Chondrocyte (in vitro differentiated cells): ENCODE measurements at regions not wholly inside any gene's neighbourhood (a gene's known extent, or its start where the extent isn't known, plus 50 kb on each side); places are given as distances from the start of the nearest gene placed in this dataset.

Source experiments
- DNase-seq: peaks from one replicate; pipeline ENCODE4 v3.0.0; 2021; ENCODE audit warnings: mixed read lengths, low spot score
- H3K27ac Mint-ChIP-seq: one replicate; pipeline ENCODE4 v1.8.0; 2021; ENCODE audit warnings: mild to moderate bottlenecking, moderate library complexity, mixed read lengths; ENCODE audit not compliant: unreplicated experiment
- H3K27me3 Mint-ChIP-seq: 2 replicates; pipeline ENCODE4 v1.8.0; 2021; ENCODE audit warnings: low read depth, mixed read lengths
- H3K36me3 Mint-ChIP-seq: 2 replicates; pipeline ENCODE4 v1.8.0; 2021; ENCODE audit warnings: low read depth, mixed read lengths
- H3K4me1 Mint-ChIP-seq: 2 replicates; pipeline ENCODE4 v1.8.0; 2021; ENCODE audit warnings: low read depth, mild to moderate bottlenecking, mixed read lengths
- H3K4me3 Mint-ChIP-seq: one replicate; pipeline ENCODE4 v1.8.0; 2021; ENCODE audit warnings: mild to moderate bottlenecking, moderate library complexity, mixed read lengths; ENCODE audit not compliant: unreplicated experiment
- H3K9me3 Mint-ChIP-seq: 2 replicates; pipeline ENCODE4 v1.8.0; 2021; ENCODE audit warnings: low read depth, mixed read lengths
- CTCF ChIP-seq: fragments of 200-600 bp; sonication (generic); IDR thresholded peaks from 2 replicates; pipeline ENCODE4 v1.5.0; 2021; ENCODE audit warnings: antibody characterized with exemption, mild to moderate bottlenecking, moderate library complexity

GRCh38 chr2:173511357-173511756, 156.7 kb downstream of the CDCA7 start:
- no peaks in the 10 kb centered on the region for H3K9me3 Mint-ChIP-seq
- TF ChIP-seq CTCF, result no peak
- H3K4me1 Mint-ChIP-seq, result no peaks in the 10 kb centered on the region
- H3K27ac Mint-ChIP-seq, result no peak overlapping the region
- no peak for DNase-seq
- H3K36me3 Mint-ChIP-seq, result peaks cover 3% of the 10 kb centered on the region
- H3K27me3 Mint-ChIP-seq, result peaks cover 17% of the 10 kb centered on the region
- H3K4me3 Mint-ChIP-seq, result no peak overlapping the region

- H3K4me1 Mint-ChIP-seq, result no peaks in the 10 kb centered on the region
- H3K27ac Mint-ChIP-seq, result no peak overlapping the region
- TF ChIP-seq CTCF, result no peak
- peaks cover 2% of the 10 kb centered on the region for H3K9me3 Mint-ChIP-seq
- H3K4me3 Mint-ChIP-seq, result no peak overlapping the region
- H3K27me3 Mint-ChIP-seq, result peaks cover 13% of the 10 kb centered on the region
- H3K36me3 Mint-ChIP-seq, result peaks cover 3% of the 10 kb centered on the region
- DNase-seq, result no peak
Observed at GRCh38 chr2:173511942-173512341, 157.3 kb downstream of the CDCA7 start.

- Mint-ChIP-seq H3K27ac (no peak overlapping the region), H3K9me3 (peaks cover 12% of the 10 kb centered on the region), H3K4me1 (no peaks in the 10 kb centered on the region), H3K36me3 (peaks cover 2% of the 10 kb centered on the region), H3K27me3 (peaks cover 9% of the 10 kb centered on the region), H3K4me3 (no peak overlapping the region)
- no peak for DNase-seq
- no peak for TF ChIP-seq CTCF
Observed at GRCh38 chr2:173513107-173513727, 158.5 kb downstream of the CDCA7 start.

GRCh38 chr2:173520918-173521317, 166.2 kb downstream of the CDCA7 start:
- peaks cover 19% of the 10 kb centered on the region for H3K9me3 Mint-ChIP-seq
- H3K4me3 Mint-ChIP-seq, result no peak overlapping the region
- no peak for DNase-seq
- H3K36me3 Mint-ChIP-seq, result peaks cover 1% of the 10 kb centered on the region
- no peaks in the 10 kb centered on the region for H3K27me3 Mint-ChIP-seq
- no peaks in the 10 kb centered on the region for H3K4me1 Mint-ChIP-seq
- no peak for TF ChIP-seq CTCF
- no peak overlapping the region for H3K27ac Mint-ChIP-seq

GRCh38 chr2:173521450-173522192, 166.9 kb downstream of the CDCA7 start:
- Mint-ChIP-seq H3K9me3 (peaks cover 19% of the 10 kb centered on the region), H3K4me3 (no peak overlapping the region), H3K36me3 (peaks cover 1% of the 10 kb centered on the region), H3K27ac (no peak overlapping the region), H3K27me3 (no peaks in the 10 kb centered on the region), H3K4me1 (no peaks in the 10 kb centered on the region)
- DNase-seq, result no peak
- no peak for TF ChIP-seq CTCF
